AG08396 (cell line): ENCODE measurements at regions not wholly inside any gene's neighbourhood (a gene's known extent, or its start where the extent isn't known, plus 50 kb on each side); places are given as distances from the start of the nearest gene placed in this dataset.
A peak's percentile ranks its signal among the peaks of the same experiment; 100 is the strongest.
"Not testable (repeated sequence)": the region's sequence is repeated elsewhere in the genome, so short reads cannot be mapped to it uniquely, and the experiment has no call there.

Experiments used
- DNase-seq: peaks from one replicate; pipeline ENCODE4 v3.0.0; 2012; ENCODE audit warnings: low spot score, mixed read lengths

DNA sequence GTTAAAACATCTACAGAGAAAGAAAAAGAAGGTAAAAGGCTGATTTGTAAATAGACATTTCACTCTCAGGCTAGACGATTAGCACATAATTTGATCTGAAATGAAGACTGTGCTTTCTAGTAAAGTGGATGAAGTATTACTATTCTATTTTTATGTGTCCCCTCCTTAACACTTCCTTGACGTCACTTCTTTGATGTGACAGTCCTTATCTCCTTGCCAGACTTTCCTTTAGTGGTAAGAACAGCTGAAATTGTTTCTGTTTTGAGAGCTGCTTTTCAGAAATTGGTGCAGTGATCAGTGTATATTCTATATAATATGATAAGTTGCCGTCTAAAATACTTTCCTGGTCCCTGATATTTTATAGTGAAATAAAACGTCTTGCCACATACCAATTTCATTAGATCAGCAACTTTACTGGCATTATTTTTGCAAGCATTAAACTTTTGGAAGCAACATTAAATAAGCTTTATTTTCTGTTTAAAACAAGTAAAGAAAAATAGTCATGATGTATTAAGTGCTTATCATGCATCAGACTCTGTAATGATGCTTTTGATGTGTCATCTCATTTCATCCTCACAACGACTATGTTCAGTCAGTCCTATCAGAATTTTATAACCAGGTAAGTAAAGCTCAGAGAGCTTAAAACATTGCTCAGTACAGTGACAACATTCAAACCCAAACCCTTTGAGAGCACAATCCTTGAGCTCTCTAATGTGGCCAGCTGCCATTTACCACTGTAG, 210.3 kb upstream of the PCDH9 start:
- no peak for DNase-seq

DNA sequence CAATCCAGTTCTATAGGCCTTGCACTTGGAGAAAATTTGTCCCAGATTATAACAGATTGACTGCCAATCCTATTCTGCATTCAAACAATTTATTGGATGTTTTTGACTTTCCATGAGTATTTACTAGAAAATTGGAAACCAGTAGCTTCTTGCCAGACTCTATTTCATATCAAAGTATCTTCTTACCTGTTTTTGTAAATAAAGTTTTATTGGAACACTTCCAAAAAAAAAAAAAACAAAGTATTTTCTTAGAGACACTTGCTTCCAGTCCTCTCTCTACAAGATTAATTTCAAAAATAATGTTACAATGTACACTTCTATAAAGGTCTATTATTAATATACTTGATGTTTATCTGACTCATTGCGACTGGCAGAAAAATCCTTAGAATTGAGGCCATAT, 209.2 kb upstream of the PCDH9 start:
- DNase-seq, result no peak

DNA sequence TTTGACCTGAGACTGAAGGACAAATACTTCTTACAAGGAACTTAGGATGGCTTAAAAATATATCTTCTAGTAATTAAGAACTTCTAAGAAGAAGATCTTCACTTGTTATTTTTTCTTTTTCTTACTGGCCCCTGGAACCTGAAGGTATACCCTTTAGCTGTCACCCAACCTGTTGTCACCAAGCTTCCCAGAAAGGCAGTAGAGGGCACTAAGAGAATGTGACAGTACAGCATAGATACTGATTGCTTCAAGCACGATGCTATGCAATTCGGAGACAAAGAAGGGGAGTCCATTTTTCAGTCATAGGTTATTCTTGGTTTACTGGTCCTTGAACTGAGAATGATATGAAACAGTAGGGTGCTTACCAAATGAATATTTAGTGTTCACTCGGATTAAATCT, 208.3 kb upstream of the PCDH9 start:
- no peak for DNase-seq

DNA sequence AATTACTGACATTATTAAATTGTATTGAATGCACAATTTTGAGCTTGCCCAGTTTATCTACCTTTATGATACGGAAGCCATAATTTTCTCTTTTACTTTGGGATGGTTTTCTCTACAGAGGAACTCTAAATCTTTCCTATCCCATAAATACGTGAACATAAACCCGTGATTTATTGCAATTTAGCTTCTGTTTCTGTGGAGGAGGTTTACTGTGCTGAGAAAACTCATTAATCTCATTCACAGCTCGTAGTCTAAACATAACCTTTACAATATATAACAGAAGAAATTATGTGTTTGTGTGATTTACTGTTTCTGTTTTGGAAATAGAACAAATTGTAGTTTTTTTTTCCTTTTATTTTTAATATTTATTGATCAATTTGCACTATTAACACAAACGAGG, 207.1 kb upstream of the PCDH9 start:
- DNase-seq, result no peak

DNA sequence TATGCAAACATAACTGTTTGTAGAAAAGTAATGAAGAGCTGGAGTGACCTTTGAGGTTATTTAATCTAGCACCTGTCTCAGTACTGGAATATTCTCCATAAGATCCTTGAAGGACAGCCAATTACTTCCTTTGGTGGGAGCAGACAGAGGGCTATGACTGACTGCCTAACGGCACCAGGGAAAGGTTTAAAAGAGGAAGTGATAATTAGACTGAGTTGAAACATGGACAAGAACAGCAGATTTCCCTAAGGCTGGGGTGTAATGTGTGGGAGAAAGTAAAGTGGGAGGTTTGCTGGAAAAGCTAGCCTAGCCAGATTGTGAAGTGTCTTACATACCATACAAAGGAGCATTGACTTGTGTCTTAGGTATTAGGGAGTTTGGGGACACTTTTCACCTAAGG, 191.3 kb upstream of the PCDH9 start:
- no peak for DNase-seq

DNA sequence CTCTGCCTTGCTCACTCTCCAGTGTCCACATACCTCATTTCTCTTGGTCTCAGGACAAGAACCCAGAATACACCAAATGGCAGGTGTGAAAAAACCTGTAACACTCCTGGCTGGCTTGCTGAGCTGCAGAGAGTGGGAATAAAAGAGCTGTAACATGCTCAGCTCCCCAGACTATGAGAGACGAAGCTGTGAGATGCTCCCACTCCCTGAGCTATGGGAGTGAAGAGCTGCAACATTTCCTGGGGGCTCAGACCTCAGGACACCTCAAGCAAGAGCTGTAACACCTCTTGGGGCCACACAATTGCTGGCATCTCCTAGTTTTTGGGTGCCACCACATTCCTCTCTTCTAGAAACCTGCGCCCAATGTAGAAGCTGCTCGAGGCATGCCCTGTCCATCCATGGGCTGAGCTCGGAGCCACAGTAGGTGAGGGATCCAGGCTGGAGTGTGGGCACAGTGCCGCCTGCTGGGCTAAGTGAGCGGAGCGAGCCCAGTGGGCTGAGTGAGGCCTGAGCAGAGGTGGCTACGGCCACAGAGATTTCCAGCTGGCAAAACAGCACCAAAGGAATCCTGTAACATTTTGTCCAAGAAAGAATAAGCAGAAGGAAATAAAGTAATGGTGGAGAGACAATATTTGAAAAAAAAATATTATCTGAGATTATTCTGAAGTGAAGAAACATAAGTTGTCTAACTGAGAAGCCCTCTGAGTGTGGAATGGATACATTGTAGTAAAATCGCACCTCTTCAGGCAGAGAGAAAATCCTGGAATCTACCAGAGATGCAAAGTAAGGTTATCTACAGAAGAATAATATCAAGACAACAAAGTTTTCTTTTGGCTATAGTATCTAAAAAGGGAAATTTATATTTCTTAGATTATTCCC, 186.2 kb upstream of the PCDH9 start:
- DNase-seq, result peak; percentile 9

DNA sequence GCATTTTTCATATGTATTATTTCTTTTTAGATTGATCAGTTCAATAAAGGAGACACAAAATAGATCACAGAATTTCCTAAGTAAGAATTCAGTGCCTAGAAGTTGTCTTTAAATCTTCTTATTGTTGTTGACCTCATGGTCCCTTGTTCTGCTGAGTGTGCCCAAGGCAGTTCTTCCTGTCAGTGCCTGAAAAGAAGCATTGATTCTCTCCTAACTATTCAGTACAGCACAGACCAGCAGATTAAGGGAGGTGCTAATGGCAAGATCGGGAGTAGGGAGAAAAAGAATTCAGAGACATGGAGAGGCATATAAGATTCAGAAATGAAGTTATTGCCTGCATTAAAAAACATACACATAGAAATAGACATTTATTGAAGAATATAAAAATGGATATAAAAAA, 180.5 kb upstream of the PCDH9 start:
- DNase-seq, result no peak

DNA sequence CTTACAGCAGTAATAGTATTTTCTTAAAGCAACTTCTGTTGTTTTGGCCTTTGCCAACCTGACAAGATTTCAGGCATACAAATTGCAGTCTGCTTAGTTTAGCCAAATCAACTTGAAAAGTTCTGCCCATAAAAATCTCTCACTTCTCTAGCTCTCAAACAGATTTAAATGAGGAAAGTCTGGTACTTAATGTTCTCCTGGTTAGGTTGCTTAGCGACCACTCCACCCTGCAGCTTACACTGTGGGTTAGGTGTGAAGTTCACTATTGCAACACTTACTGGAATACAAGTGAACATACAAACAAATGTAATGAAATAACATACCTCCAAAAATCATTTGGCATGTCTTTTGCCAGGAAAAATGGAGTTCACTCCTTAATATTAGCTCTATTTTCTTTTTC, 178.7 kb upstream of the PCDH9 start:
- no peak for DNase-seq

DNA sequence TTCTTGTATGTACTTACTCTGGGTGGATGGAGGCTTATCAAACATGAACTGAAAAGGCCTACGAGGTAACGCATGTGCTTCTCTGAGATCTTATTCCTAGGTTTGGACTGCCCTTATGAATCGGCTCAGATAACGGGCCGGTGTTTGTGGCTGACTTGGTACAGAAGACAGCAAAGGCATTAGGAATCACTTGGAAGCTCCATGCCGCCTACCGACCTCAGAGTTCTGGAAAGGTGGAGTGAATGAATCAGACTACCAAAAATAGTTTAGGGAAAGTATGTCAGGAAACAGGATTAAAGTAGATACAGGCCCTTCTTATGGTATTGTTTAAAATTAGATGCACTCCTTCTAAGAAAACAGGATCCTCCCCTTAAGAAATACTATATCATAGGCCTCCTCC, 172.4 kb upstream of the PCDH9 start:
- no peak for DNase-seq

DNA sequence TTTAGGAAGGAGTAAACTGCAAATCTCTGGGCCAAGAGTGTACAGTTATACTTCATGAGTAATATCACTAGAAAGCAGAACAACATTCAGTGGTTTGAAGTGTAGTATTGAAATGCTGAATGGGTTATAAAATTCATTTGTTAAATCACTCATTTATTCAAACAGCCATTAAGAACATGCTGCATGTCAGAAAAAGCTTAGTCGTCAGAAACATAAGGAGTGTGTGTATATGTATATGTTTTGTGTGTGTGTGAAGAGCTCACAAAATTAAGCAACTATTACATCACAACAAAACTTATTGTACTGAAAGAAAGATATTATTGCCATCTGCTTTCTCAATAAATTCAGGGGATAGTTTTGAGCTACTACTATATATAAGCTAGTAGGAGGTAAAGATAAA, 165.4 kb upstream of the PCDH9 start:
- DNase-seq, result no peak

DNA sequence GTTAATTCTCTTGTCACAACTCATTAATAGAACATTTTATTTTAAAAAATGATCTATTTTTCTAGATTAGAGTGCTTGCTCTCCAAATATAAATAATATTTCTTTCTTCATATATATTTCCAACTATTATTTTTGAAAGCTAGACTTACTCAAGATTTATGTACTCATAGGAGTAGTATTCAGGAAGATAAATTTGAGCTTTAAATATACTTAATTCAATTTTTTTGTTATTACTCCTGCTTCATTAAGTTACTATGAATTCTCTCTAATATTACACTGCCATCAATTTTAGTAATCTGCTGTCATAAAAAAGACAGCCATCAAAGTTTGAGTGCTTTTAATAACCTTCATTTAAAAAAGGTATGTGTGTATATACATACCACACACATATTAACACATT, 161.9 kb upstream of the PCDH9 start:
- no peak for DNase-seq

DNA sequence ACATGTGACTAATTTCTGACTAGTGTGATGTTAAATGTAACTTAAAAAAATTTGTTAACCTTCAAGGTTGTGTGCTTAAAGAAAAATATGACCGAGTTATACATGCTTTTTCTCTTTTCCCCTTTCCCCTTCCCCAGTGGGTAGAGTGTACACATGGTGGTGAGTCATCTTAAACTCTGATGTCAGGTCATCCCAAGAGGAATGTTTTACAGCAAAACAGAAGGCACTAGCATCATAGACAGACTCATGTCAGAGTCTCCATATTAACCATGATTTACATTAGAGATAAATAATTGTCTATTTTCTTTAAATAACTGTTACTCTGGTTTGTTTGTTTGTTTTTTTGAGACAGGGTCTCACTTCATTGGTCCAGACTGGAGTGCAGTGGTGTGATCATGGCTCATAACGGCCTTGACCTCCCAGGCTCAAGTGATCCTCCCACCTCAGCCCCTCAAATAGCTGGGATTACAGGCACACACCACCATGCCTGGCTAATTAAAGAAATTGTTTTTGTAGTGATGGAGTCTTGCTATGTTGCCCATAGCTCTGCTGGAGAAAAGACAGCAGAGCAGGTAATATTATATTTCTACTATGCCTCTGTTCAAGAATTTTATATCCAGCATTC, 160.4 kb upstream of the PCDH9 start:
- DNase-seq, result no peak

DNA sequence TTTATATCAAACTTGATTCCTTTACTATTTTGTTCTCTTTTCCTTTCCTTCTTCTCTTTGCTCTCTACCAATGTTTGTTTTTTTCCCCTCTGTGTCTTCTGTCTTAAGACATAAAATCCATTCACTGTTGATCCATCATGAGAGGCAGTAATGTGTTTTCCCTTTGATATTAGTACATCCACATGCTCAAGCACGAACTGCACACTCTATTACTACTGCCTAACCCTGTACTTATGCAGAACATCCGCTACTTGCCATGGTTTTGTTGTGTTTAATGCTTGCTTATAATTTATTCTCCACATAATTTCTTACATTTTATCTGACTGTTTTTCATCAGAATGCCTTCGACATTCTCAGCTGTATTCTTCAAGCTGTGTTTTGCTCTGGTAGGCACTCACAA, 159.0 kb upstream of the PCDH9 start:
- no peak for DNase-seq

DNA sequence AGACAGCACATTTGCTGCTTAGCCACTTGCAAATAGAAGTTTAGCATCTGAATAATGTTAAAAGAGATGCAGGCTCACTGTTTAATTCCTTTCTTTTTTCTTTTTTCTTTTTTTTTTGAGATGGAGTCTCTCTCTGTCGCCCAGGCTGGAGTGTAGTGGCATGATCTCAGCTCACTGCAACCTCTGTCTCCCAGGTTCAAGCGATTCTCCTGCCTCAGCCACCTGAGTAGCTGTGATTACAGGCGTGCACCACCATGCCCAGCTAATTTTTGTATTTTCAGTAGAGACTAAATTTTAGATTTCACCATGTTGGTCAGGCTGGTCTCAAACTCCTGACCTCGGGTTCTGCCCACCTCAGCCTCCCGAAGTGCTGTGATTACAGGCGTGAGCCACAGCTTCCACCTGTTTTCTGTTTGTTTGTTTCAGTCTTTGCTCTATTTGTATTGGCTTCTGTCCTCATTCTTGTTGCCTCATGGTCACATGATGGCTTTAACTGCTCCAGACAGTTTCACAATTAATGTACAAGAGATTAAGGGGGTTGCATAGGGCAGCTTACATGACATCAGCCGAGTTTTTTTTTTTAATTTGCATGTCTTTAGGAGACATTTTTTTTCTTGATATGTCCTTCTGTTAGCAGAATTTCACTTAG, 153.1 kb upstream of the PCDH9 start:
- DNase-seq, result not testable (repeated sequence)

DNA sequence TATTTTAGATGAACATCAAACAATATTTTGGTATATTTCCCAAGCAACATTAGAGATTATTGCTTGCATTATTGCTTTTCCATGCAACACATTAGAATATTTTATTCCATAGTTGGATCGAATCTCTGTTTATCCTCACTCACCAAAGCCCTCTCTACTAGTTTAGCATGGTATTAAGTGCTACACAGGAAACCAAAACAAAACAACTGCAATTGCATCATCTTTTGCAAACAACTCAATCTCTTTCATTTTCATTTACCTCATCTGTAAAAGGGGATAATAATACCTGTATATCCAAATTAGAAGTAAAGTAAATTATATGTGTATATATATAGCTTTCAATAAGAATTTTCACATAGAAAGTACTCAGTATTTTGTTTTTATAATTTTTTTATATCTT, 147.8 kb upstream of the PCDH9 start:
- no peak for DNase-seq

DNA sequence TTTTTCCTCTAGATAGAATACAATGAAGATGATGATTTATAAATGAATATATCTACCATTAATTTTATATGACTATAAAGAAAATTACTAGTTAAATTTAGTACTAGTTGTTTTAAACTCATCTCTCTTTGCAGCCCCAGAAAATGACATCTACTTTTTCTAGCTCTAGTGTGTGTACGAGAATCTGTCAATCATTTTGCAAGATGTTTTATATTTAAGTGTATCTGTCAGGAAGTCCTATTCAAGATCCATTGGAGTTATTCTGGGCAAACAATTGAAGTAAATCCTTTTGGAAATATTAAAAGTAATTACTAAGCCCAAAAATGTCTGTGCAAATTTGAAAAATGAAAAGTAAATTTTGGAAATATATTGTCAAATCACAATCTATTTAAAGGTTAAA, 144.3 kb upstream of the PCDH9 start:
- DNase-seq, result no peak

DNA sequence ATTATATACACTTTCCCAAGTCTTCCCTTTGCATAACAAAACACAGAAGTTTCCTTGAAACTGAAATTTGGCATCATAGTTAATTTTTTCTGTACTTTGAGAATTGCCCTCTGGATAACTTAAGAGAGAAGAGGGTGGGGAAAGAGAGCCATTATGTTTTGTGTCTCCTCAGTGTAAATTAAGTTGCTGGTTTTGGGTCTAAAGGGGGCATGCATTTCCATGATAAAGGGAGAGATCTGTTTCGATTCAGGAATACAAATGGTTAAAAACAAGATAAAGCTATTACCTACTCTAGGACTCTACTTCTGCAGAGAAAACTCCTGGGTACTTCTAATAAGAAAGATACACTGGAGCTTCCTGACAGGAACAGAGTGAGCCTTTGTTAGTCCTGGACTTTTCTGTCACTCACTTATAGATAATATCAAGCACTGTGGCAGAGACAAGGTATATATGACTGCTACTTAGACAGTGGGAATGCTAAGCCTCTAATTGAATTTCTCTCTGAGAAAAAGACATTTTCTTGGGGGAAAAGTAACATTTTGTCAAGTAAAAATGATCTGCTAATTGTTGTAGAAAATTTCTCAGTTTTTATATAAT, 142.8 kb upstream of the PCDH9 start:
- no peak for DNase-seq

DNA sequence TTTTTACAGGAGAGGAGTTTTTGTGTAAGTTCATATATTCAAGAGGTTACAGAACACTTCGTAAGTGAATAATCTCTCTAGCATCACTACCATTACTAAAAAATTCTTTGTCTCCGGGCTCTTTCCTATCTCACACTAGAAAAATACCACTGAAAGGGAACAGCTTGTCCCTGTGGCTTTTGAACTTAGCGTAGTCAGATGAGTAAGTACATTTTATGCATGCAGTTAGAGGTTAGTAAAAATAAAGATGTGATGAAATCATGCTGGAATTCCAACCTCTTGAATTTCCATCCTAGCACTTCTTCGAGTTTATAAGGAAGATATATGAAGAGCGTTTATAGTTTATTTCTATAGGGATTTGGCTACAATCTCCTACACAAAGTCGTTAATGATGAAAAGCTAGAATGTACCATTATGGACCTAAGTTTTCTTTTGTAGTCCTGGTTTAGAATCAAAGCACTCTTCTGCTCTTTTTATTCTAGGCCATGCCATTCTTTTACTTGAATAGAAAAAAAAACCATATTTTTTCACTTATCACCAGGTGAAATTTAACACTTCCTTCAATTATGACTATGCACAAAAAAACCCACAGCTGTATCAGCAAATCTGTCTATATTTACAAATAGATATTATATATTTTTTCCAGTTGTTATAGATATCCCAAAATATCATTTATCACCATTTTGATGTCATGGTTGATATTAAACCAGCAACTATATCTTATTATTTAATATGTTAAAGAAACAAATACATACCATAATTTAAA, 139.9 kb upstream of the PCDH9 start:
- no peak for DNase-seq

DNA sequence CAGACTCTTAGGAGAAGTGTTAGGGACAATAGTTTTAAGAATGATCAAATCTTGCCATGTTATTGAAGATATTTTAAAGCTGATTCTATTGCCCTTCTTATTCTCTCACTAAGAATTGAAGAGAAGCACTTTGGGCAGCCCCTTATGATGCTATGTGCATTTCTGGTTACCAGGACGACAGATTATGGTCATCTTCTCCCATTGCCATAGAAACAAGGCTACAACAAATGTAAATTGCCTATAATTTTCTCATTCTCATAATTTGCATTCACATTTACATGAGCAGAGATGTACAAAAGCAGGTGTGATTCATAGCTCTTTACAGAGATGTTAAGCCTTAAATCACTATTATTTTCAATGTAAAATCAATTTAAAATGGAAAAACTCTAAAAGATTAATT, 137.3 kb upstream of the PCDH9 start:
- no peak for DNase-seq

DNA sequence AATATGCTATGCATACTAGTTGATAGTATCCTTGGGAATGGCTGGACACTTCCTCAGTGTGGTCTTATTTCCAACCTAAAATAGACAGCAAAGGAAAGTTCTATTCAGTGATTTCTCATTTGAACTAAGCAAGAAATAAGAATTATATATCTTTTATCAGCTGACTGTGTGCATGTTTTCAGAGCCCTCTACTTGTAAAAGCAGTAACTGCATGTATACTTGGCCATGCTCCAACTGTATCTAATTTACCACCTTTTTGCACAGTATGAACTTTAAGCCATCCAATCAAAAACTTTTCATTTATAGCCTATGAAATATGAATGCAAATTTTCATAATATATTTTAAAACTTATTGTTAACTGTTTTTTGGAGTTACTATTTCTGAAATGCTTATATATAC, 136.4 kb upstream of the PCDH9 start:
- DNase-seq, result no peak

DNA sequence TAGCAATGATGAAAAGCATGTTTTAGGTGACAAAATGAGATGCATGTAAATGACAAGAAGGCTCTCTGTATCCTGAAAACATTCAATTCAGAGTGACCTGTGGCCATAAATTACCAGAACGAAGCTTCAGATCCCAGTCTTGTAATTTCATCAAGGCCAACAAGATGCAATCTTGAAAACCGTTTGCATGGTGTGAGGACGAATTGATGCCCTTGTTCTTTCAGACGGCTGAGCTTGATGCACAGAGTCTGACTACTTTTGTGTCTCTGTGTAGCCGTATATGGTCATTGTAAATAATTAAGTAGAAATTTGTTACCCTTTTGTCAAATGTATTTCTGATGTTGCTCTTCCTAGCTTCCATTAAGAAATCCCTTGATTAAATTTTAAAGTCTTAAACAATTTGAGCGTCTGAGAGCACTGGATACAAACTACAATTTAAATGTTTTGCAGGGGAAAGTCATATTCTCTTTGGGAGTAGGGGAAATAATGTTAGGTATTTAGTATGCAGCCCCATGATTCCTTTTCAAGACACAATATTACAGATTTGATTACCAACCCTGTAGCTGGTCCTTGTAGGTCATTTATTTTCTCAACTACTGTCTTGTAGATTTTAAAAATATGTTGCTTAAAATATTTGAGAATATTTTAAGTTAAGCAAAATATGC, 125.8 kb upstream of the PCDH9 start:
- DNase-seq, result no peak
